H9 (cell line): ENCODE measurements at regions not wholly inside any gene's neighbourhood (a gene's known extent, or its start where the extent isn't known, plus 50 kb on each side); places are given as distances from the start of the nearest gene placed in this dataset.

Experiments used
- DNase-seq: peaks from one replicate; pipeline ENCODE4 v3.0.0-alpha.2; 2017
- H2AFZ ChIP-seq: one replicate; pipeline ENCODE4 v1.6.1; 2013; ENCODE audit warnings: mild to moderate bottlenecking, low read length, control low read depth, moderate library complexity
- H2AK5ac ChIP-seq: 2 replicates; pipeline ENCODE4 v1.6.1; 2013; ENCODE audit warnings: low read length, control low read depth, mixed read lengths; ENCODE audit not compliant: insufficient read length
- H2BK120ac ChIP-seq: one replicate; pipeline ENCODE4 v1.6.1; 2013; ENCODE audit warnings: low read depth, mild to moderate bottlenecking, low read length, control low read depth, inconsistent platforms; ENCODE audit not compliant: poor library complexity, severe bottlenecking
- H2BK12ac ChIP-seq: 2 replicates; pipeline ENCODE4 v1.6.1; 2013; ENCODE audit warnings: low read length, control low read depth, mixed read lengths, low read depth; ENCODE audit not compliant: insufficient read length
- H2BK15ac ChIP-seq: 2 replicates; pipeline ENCODE4 v1.6.1; 2013; ENCODE audit warnings: low read depth, low read length, control low read depth
- H2BK20ac ChIP-seq: one replicate; pipeline ENCODE4 v1.6.1; 2013; ENCODE audit warnings: low read depth, mild to moderate bottlenecking, low read length, control low read depth, inconsistent platforms; ENCODE audit not compliant: poor library complexity, severe bottlenecking
- H2BK5ac ChIP-seq: 2 replicates; pipeline ENCODE4 v1.6.1; 2013; ENCODE audit warnings: low read length, control low read depth, mixed read lengths; ENCODE audit not compliant: insufficient read length
- H3K14ac ChIP-seq: 2 replicates; pipeline ENCODE4 v1.6.1; 2013; ENCODE audit warnings: low read length, control low read depth; ENCODE audit not compliant: insufficient read depth
- H3K18ac ChIP-seq: 2 replicates; pipeline ENCODE4 v1.6.1; 2013; ENCODE audit warnings: low read depth, mild to moderate bottlenecking, mixed read lengths, low read length, control low read depth; ENCODE audit not compliant: insufficient read length
- H3K23ac ChIP-seq: 2 replicates; pipeline ENCODE4 v1.6.1; 2013; ENCODE audit warnings: low read length, control low read depth, mixed read lengths, low read depth; ENCODE audit not compliant: insufficient read length
- H3K23me2 ChIP-seq: 2 replicates; pipeline ENCODE4 v1.6.1; 2013; ENCODE audit warnings: low read depth, mild to moderate bottlenecking, mixed read lengths, low read length, control low read depth; ENCODE audit not compliant: insufficient read length, poor library complexity, severe bottlenecking
- H3K27ac ChIP-seq: 2 replicates; pipeline ENCODE4 v1.5.1; 2013; ENCODE audit warnings: low read length, control low read depth, mixed read lengths, low read depth; ENCODE audit not compliant: insufficient read length
- H3K27me3 ChIP-seq: 2 replicates; pipeline ENCODE4 v1.6.1; 2013; ENCODE audit warnings: low read length, control low read depth, inconsistent platforms; ENCODE audit not compliant: insufficient read depth
- H3K4ac ChIP-seq: 2 replicates; pipeline ENCODE4 v1.6.1; 2013; ENCODE audit warnings: low read depth, mild to moderate bottlenecking, control low read depth, inconsistent platforms, low read length, moderate library complexity
- H3K4me1 ChIP-seq: 2 replicates; pipeline ENCODE4 v1.6.1; 2013; ENCODE audit warnings: low read length, control low read depth, inconsistent platforms; ENCODE audit not compliant: insufficient read depth
- H3K4me2 ChIP-seq: 2 replicates; pipeline ENCODE4 v1.6.1; 2013; ENCODE audit warnings: low read length, control low read depth, mixed read lengths; ENCODE audit not compliant: insufficient read length, insufficient read depth
- H3K56ac ChIP-seq: 2 replicates; pipeline ENCODE4 v1.6.1; 2013; ENCODE audit warnings: low read depth, mild to moderate bottlenecking, mixed read lengths, low read length, control low read depth; ENCODE audit not compliant: insufficient read length
- H3K79me1 ChIP-seq: 2 replicates; pipeline ENCODE4 v1.6.1; 2013; ENCODE audit warnings: low read depth, mild to moderate bottlenecking, moderate library complexity, low read length, control low read depth, inconsistent platforms; ENCODE audit not compliant: insufficient read depth, poor library complexity, severe bottlenecking
- H3K79me2 ChIP-seq: 2 replicates; pipeline ENCODE4 v1.6.1; 2013; ENCODE audit warnings: low read length, control low read depth, inconsistent platforms; ENCODE audit not compliant: insufficient read depth
- H3K9ac ChIP-seq: 2 replicates; pipeline ENCODE4 v1.6.1; 2013; ENCODE audit warnings: low read length, control low read depth, mixed read lengths; ENCODE audit not compliant: insufficient read length; ENCODE audit errors: extremely low read depth
- H3K9me3 ChIP-seq: one replicate; pipeline ENCODE4 v1.6.1; 2013; ENCODE audit warnings: low read depth, low read length, inconsistent platforms; ENCODE audit not compliant: control insufficient read depth
- H3T11ph ChIP-seq: one replicate; pipeline ENCODE4 v1.6.1; 2013; ENCODE audit warnings: mild to moderate bottlenecking, low read length, control low read depth, inconsistent platforms
- H4K20me1 ChIP-seq: one replicate; pipeline ENCODE4 v1.6.1; 2013; ENCODE audit not compliant: control insufficient read depth, insufficient read length, insufficient read depth
- H4K5ac ChIP-seq: 2 replicates; pipeline ENCODE4 v1.6.1; 2013; ENCODE audit warnings: low read depth, mild to moderate bottlenecking, mixed read lengths, low read length, control low read depth; ENCODE audit not compliant: insufficient read length
- H4K8ac ChIP-seq: replicated peaks from 2 replicates; pipeline ENCODE4 v1.6.1; 2013; ENCODE audit warnings: low read length, control low read depth, mixed read lengths, low read depth; ENCODE audit not compliant: insufficient read length
- H4K91ac ChIP-seq: 2 replicates; pipeline ENCODE4 v1.6.1; 2013; ENCODE audit warnings: low read depth, mild to moderate bottlenecking, moderate library complexity, mixed read lengths, low read length, control low read depth; ENCODE audit not compliant: insufficient read length
- H3K27ac Mint-ChIP-seq, 3 experiments: 2 replicates in 2 of 3; 3 replicates in 1 of 3; pipeline ENCODE4 v1.8.0; 2020 to 2021; ENCODE audit warnings: mixed read lengths in 3 of 3, mild to moderate bottlenecking in 1 of 3, moderate library complexity in 1 of 3
- H3K27me3 Mint-ChIP-seq: 2 replicates; pipeline ENCODE4 v1.8.0; 2021; ENCODE audit warnings: low read depth, mild to moderate bottlenecking, moderate library complexity, mixed read lengths
- H3K36me3 Mint-ChIP-seq, 3 experiments: 2 replicates in 2 of 3; 3 replicates in 1 of 3; pipeline ENCODE4 v1.8.0; 2020 to 2021; ENCODE audit warnings: low read depth in 3 of 3, mixed read lengths in 3 of 3; ENCODE audit not compliant: insufficient read depth in 1 of 3
- H3K4me1 Mint-ChIP-seq, 2 experiments: 2 replicates each; pipeline ENCODE4 v1.8.0; 2020; ENCODE audit warnings: mixed read lengths in 2 of 2
- H3K4me3 Mint-ChIP-seq, 2 experiments: 2 replicates in 1 of 2; 3 replicates in 1 of 2; pipeline ENCODE4 v1.8.0; 2020 to 2021; ENCODE audit warnings: mild to moderate bottlenecking in 2 of 2, mixed read lengths in 2 of 2, moderate library complexity in 1 of 2
- H3K9me3 Mint-ChIP-seq, 2 experiments: 2 replicates in 1 of 2; 3 replicates in 1 of 2; pipeline ENCODE4 v1.8.0; 2020; ENCODE audit warnings: mild to moderate bottlenecking in 2 of 2, mixed read lengths in 2 of 2, moderate library complexity in 1 of 2
- CTCF ChIP-seq: fragments of 200-600 bp; sonication (generic); conservative IDR thresholded peaks from 3 replicates; pipeline ENCODE4 v1.8.0; 2021; ENCODE audit warnings: antibody characterized with exemption, mild to moderate bottlenecking
- WGBS: extraction: QIAGEN DNeasy Blood & Tissue Kit; methylation state at CpG from one replicate; pipeline ENCODE4 v1.1.7; 2013; ENCODE audit warnings: missing lambda C conversion rate, low lambda C conversion rate, mixed read lengths; ENCODE audit not compliant: insufficient read length; ENCODE audit errors: extremely low coverage; 5-methylcytosine and 5-hydroxymethylcytosine counted together

DNA sequence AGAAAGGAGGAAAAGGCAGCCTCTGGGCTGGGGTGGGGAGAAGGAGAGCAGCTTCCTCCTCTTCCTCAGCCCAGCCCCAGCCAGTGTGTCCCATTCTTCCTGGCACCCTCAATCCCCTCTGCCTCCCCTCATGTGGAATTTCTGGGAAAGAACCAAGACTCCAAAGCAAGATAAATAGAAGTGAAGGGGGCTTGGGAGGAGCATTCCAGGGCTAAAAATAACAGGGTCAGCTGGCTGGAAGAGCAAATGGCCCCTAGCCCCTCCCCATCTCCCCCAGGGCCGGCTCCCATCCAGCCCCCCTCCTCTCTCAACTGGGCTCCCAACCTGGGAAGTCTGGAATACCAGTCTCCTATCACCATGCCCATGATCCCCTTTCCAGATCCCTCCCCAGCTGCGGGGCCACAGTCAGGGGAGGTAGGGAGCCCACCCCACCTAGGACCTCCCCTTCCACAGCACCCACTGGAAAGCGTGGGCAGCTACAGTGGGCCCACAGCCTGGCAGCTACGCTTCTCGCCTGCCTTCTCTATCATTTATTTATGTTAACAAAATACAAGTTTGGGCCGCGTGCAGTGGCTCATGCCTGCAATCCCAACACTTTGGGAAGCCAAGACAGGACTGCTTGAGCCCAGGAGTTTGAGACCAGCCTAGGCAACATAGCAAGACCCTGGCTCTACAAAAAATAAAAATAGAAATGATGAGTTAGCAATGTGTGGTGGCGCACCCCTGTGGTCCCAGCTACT is 88.3 kb downstream of the IRF2BPL start:
- no peak overlapping the region for H2BK12ac ChIP-seq
- H3K14ac ChIP-seq, result no peak overlapping the region
- no peak for DNase-seq
- Mint-ChIP-seq H3K9me3 (no peaks in the 10 kb centered on the region), H3K4me1 (peaks cover 26 to 42% of the 10 kb centered on the region in 2 experiments), H3K27ac (peak overlapping the region in 2 of 3 experiments; percentile 44 to 83; a peak in 2 of 7 replicates), H3K36me3 (no peaks in the 10 kb centered on the region), H3K27me3 (no peaks in the 10 kb centered on the region), H3K4me3 (no peak overlapping the region)
- WGBS, result no CpG with 5 or more reads among the region's 8 CpGs
- H3K4me2 ChIP-seq, result no peak overlapping the region
- H2BK15ac ChIP-seq, result no peak overlapping the region
- no peaks in the 10 kb centered on the region for H3K9me3 ChIP-seq
- no peak overlapping the region for H3K4ac ChIP-seq
- no peaks in the 10 kb centered on the region for H3K79me2 ChIP-seq
- no peak overlapping the region for H3K56ac ChIP-seq
- H2BK20ac ChIP-seq, result no peak overlapping the region
- no peak overlapping the region for H4K8ac ChIP-seq
- no peak overlapping the region for H2BK120ac ChIP-seq
- H3K27ac ChIP-seq, result no peak overlapping the region
- no peak overlapping the region for H2AK5ac ChIP-seq
- H3K79me1 ChIP-seq, result no peaks in the 10 kb centered on the region
- H3K18ac ChIP-seq, result no peak overlapping the region
- no peak overlapping the region for H2BK5ac ChIP-seq
- no peak overlapping the region for H3K9ac ChIP-seq
- H2AFZ ChIP-seq, result no peak overlapping the region
- no peak overlapping the region for H3T11ph ChIP-seq
- TF ChIP-seq CTCF, result no peak
- H3K4me1 ChIP-seq, result no peaks in the 10 kb centered on the region; the same call in 1 of the 2 replicates
- H3K23ac ChIP-seq, result no peak overlapping the region
- no peak overlapping the region for H4K5ac ChIP-seq
- no peaks in the 10 kb centered on the region for H3K23me2 ChIP-seq
- H4K20me1 ChIP-seq, result no peaks in the 10 kb centered on the region
- no peaks in the 10 kb centered on the region; the same call in 1 of the 2 replicates for H3K27me3 ChIP-seq
- H4K91ac ChIP-seq, result no peak overlapping the region
